ENCODE measurements at regions not wholly inside any gene's neighbourhood (a gene's known extent, or its start where the extent isn't known, plus 50 kb on each side); places are given as distances from the start of the nearest gene placed in this dataset.

- TF ChIP-seq IRF2 (CRISPR knock-in tag; IDR thresholded peaks at IDR 0.05; ENCODE audit: borderline replicate concordance, low read depth) (no peak), JUN (CRISPR knock-in tag; IDR thresholded peaks at IDR 0.05) (no peak), TEAD1 (CRISPR knock-in tag; IDR thresholded peaks at IDR 0.05) (no peak), ELF4 (CRISPR knock-in tag; IDR thresholded peaks at IDR 0.05; ENCODE audit: low read depth) (no peak), NR1H2 (CRISPR knock-in tag; IDR thresholded peaks at IDR 0.05) (no peak), ZBTB21 (CRISPR knock-in tag; IDR thresholded peaks at IDR 0.05; ENCODE audit: borderline replicate concordance) (no peak), TEAD4 (CRISPR knock-in tag; IDR thresholded peaks at IDR 0.05) (no peak), ZNF671 (CRISPR knock-in tag; IDR thresholded peaks at IDR 0.05) (no peak), ZNF219 (CRISPR knock-in tag; IDR thresholded peaks at IDR 0.05; ENCODE audit: borderline replicate concordance) (no peak), SP1 (CRISPR knock-in tag; conservative IDR thresholded peaks at IDR 0.05) (no peak), FOXJ3 (CRISPR knock-in tag; IDR thresholded peaks at IDR 0.05; ENCODE audit: borderline replicate concordance) (no peak)
- TF ChIP-seq, protein P1, sequence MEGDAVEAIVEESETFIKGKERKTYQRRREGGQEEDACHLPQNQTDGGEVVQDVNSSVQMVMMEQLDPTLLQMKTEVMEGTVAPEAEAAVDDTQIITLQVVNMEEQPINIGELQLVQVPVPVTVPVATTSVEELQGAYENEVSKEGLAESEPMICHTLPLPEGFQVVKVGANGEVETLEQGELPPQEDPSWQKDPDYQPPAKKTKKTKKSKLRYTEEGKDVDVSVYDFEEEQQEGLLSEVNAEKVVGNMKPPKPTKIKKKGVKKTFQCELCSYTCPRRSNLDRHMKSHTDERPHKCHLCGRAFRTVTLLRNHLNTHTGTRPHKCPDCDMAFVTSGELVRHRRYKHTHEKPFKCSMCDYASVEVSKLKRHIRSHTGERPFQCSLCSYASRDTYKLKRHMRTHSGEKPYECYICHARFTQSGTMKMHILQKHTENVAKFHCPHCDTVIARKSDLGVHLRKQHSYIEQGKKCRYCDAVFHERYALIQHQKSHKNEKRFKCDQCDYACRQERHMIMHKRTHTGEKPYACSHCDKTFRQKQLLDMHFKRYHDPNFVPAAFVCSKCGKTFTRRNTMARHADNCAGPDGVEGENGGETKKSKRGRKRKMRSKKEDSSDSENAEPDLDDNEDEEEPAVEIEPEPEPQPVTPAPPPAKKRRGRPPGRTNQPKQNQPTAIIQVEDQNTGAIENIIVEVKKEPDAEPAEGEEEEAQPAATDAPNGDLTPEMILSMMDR (IDR thresholded peaks at IDR 0.05) = no peak
- TF ChIP-seq, protein P2, sequence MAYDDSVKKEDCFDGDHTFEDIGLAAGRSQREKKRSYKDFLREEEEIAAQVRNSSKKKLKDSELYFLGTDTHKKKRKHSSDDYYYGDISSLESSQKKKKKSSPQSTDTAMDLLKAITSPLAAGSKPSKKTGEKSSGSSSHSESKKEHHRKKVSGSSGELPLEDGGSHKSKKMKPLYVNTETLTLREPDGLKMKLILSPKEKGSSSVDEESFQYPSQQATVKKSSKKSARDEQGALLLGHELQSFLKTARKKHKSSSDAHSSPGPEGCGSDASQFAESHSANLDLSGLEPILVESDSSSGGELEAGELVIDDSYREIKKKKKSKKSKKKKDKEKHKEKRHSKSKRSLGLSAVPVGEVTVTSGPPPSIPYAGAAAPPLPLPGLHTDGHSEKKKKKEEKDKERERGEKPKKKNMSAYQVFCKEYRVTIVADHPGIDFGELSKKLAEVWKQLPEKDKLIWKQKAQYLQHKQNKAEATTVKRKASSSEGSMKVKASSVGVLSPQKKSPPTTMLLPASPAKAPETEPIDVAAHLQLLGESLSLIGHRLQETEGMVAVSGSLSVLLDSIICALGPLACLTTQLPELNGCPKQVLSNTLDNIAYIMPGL (CRISPR knock-in tag; IDR thresholded peaks at IDR 0.05) = no peak
- TF ChIP-seq, protein P3, sequence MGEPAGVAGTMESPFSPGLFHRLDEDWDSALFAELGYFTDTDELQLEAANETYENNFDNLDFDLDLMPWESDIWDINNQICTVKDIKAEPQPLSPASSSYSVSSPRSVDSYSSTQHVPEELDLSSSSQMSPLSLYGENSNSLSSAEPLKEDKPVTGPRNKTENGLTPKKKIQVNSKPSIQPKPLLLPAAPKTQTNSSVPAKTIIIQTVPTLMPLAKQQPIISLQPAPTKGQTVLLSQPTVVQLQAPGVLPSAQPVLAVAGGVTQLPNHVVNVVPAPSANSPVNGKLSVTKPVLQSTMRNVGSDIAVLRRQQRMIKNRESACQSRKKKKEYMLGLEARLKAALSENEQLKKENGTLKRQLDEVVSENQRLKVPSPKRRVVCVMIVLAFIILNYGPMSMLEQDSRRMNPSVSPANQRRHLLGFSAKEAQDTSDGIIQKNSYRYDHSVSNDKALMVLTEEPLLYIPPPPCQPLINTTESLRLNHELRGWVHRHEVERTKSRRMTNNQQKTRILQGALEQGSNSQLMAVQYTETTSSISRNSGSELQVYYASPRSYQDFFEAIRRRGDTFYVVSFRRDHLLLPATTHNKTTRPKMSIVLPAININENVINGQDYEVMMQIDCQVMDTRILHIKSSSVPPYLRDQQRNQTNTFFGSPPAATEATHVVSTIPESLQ (CRISPR knock-in tag; IDR thresholded peaks at IDR 0.05) = no peak
These were observed 66.1 kb upstream of the PLA2G4A start for GRCh38 chr1:186762653-186763052.
